Sigmoid colon (tissue), 3 donors: ENCODE measurements at regions not wholly inside any gene's neighbourhood (a gene's known extent, or its start where the extent isn't known, plus 50 kb on each side); places are given as distances from the start of the nearest gene placed in this dataset.

Source experiments
- POLR2A ChIP-seq, 2 donors: fragments of 450-650 bp; IDR thresholded peaks; one replicate each; pipeline ENCODE4 v1.6.1; 2016; ENCODE audit warnings: antibody characterized with exemption in 2 of 2, mild to moderate bottlenecking in 2 of 2, moderate library complexity in 2 of 2
- TF ChIP-seq, protein P1 (sequence below), 4 experiments: fragments of 450-650 bp in 3 of 4; fragments of 200-600 bp in 1 of 4; IDR thresholded peaks; one replicate each; pipeline ENCODE4 v1.5.1; 2016 to 2019; ENCODE audit warnings: antibody characterized with exemption in 4 of 4, mild to moderate bottlenecking in 3 of 4, moderate library complexity in 2 of 4

DNA sequence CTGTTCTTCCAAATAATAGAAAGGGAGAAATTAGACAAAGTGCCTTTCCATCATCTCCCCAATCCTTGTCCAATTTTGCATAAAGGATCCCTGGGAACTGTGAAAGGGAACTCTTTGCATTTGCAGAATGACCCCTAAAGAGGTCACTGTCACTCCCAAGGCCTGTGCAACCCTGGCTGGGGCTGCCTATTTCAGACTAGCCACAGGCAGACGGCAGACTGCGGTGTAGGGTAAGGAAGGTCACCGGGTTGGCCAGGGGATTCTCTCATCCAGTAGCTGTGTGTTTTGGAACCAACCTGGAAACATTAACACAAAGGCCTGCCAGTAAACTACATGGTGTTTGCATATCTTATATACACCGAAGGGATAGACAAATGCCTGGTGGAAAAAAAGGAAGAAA lies 818.7 kb downstream of the BCL11A start:
- no peak for TF ChIP-seq POLR2A (IDR thresholded peaks at IDR 0.05)
- TF ChIP-seq, protein P1, sequence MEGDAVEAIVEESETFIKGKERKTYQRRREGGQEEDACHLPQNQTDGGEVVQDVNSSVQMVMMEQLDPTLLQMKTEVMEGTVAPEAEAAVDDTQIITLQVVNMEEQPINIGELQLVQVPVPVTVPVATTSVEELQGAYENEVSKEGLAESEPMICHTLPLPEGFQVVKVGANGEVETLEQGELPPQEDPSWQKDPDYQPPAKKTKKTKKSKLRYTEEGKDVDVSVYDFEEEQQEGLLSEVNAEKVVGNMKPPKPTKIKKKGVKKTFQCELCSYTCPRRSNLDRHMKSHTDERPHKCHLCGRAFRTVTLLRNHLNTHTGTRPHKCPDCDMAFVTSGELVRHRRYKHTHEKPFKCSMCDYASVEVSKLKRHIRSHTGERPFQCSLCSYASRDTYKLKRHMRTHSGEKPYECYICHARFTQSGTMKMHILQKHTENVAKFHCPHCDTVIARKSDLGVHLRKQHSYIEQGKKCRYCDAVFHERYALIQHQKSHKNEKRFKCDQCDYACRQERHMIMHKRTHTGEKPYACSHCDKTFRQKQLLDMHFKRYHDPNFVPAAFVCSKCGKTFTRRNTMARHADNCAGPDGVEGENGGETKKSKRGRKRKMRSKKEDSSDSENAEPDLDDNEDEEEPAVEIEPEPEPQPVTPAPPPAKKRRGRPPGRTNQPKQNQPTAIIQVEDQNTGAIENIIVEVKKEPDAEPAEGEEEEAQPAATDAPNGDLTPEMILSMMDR (IDR thresholded peaks at IDR 0.05), result no peak
